HG03469 (cell line): ENCODE measurements at regions not wholly inside any gene's neighbourhood (a gene's known extent, or its start where the extent isn't known, plus 50 kb on each side); places are given as distances from the start of the nearest gene placed in this dataset.
"Not testable (repeated sequence)": the region's sequence is repeated elsewhere in the genome, so short reads cannot be mapped to it uniquely, and the experiment has no call there.

Experiments used
- ATAC-seq: cut with Tn5 transposase; IDR thresholded peaks from one replicate; pipeline ENCODE4 v1.9.1; 2021; ENCODE audit warnings: mild to moderate bottlenecking, moderate library complexity, moderate number of reproducible peaks; ENCODE audit not compliant: unreplicated experiment

DNA sequence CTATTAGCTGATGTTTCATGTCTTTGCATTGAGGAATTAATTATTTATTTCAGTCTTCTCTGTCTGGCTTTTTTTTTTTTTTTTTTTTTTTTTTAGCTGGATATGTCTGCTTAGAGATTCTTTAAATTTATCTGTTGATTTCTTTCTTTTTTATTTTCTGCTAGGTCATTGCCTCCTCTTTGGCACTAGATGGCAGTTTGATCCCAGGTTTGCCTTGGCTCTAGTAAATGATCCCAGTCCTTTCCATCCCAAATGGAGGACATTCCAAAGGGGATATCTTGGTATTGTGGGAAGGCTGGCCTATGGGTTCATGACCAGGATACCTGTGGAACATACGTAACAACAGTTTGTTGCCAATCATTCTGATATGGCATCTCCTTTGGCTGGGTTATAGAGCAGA is 339.5 kb upstream of the GCFC2 start:
- ATAC-seq: no peak

GRCh38 chr2:76044701-76045100 is 334.0 kb upstream of the GCFC2 start:
- no peak for ATAC-seq

GRCh38 chr2:76039505-76039904 is 328.8 kb upstream of the GCFC2 start:
- ATAC-seq: no peak

- no peak for ATAC-seq
Measured at GRCh38 chr2:76027761-76028160, 317.0 kb upstream of the GCFC2 start.

GRCh38 chr2:76019128-76019527 is 308.4 kb upstream of the GCFC2 start:
- no peak for ATAC-seq

GRCh38 chr2:76009484-76009883 is 298.8 kb upstream of the GCFC2 start:
- no peak for ATAC-seq

- peak; percentile 39 for ATAC-seq
Measured at GRCh38 chr2:76008001-76008702, 297.4 kb upstream of the GCFC2 start.

DNA sequence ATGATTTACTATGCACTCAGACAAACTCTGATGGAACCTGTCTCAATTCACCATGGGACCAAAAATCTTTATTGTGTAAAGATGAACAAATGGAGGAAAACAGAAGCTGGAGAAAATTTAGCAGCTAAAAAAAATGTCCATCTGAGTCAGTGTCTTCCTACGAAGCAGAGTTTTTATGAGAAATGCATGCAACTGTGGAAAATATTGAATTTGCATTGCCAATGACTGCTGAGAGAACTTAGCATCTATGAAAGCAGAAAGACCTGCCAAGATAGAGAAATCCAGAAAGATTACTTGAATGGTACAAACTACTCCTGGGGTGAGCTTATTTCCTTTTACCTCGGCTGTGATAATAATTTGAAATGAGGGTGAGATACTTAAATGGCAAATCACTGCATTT is 289.7 kb upstream of the GCFC2 start:
- no peak for ATAC-seq

DNA sequence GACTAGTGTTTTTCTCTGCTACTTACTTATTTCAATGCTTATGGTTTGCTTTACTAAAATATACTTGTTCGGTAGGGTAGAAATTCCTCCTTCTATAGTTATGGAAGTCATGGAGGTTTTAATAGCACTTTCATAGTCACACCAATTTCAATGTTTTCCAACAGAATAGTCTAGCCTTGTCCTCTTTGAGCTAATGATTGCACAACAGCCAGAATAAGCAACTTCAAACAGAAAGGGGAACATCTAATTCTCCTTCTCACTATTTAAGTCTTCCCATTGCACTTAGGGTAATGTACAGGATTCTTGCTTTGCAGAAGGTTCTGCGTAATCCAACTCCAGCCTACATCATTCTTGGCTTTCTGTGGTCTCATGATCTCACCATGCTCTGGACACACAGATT is 287.7 kb upstream of the GCFC2 start:
- ATAC-seq: no peak

DNA sequence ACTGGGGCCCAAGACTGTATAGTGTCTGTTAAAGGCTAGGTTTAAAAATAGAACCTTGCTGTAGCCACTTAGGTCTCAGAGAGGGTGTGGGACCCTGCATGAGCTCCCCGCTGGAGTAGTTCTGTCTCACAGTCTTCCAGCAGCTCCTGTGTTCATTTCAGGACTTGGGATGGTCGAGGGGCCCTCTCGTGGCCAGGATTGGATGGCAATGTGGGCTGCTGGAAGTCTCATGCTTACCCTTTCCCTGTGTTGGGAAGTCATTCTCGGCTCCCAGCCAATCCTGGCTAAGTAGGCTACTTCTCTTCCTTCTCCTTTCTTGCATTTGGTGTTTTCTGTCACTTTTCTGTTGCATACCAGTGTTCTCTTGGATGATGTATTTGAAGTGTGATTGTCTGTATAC is 284.0 kb upstream of the GCFC2 start:
- no peak for ATAC-seq

GRCh38 chr2:75988622-75989021 is 277.9 kb upstream of the GCFC2 start:
- ATAC-seq: not testable (repeated sequence)

GRCh38 chr2:75986617-75987016 is 275.9 kb upstream of the GCFC2 start:
- ATAC-seq: no peak

GRCh38 chr2:75982719-75983118 is 272.0 kb upstream of the GCFC2 start:
- no peak for ATAC-seq

GRCh38 chr2:75964646-75965045 is 253.9 kb upstream of the GCFC2 start:
- no peak for ATAC-seq

DNA sequence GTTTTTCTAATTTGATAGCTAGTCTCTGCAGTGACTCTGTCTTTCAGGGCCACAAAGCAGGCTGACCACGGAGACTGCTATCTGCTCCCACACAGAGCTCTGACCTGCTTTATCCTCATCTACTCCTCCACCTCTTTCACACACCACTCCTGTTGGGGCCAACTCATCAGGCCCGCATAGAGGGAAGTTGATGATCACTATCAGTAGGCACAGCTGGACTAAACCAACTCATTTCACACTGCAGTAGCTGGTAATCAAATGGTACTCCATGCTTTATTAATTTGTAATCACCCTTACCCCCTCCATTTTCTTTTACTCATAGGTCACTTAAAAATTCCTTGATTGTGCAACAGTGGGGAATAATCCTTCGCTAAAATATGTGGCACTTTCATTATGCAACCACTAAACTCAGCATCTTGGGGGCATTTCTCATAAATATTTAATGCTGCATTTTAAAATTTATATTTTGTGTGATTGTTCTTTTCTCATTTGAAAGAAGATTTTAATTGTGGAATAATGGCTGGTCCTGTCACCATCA is 249.8 kb upstream of the GCFC2 start:
- no peak for ATAC-seq

DNA sequence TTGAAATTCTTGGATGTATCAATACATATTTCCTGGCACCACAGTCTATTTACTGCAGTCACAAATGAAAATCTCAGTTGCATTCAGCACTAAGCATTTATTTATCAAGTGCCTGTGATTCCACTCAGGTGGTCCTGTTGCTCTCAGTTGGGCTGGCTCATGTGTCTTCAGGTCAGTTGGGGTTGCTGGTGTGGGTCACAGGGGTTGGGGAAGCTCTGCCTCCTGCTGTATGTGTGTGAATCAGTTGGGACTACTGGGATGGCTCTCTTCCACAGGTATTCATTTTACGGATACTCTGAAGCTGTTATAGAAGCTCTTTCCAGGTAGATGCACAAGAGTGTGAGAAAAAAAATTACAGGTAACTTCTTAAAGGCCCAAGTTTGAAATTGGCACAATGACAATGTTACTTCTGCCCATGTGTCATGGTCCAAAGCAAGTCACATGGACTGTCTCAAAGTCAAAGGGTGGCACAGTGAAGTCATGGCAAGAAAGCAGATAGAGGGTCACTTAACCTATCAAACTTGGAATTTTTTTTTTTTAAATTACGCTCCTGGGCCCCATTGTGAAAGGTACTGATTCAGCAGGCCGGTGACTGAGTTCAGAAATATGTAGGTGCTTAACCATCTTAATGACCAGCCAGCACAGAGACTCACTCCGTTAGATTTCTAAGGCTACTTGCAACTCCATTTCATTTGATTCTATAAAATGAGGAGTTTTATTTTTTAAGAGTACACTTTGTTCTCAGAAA is 249.2 kb upstream of the GCFC2 start:
- ATAC-seq: no peak

GRCh38 chr2:75954761-75955160 is 244.0 kb upstream of the GCFC2 start:
- ATAC-seq: no peak

DNA sequence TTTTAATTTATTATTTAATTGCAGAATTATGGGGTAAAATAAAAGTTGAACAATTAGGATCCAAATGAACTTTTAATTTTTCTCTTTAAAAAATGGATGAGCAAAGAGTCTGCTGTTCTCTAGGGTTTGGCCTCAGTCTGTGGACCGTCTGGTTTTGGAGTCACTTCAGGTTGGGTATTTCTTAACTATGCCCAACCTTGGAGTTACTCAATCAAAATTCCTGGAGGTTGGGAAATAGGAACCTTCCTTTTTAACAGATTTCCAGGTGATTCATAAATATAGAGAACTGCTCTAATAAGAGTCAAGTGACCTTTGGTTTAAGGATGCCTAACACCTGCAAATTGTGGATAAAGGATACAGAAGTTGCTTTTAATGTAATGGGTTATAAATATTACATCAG is 241.5 kb upstream of the GCFC2 start:
- ATAC-seq: no peak

- ATAC-seq: no peak
Measured at GRCh38 chr2:75949385-75950030, 238.8 kb upstream of the GCFC2 start.

DNA sequence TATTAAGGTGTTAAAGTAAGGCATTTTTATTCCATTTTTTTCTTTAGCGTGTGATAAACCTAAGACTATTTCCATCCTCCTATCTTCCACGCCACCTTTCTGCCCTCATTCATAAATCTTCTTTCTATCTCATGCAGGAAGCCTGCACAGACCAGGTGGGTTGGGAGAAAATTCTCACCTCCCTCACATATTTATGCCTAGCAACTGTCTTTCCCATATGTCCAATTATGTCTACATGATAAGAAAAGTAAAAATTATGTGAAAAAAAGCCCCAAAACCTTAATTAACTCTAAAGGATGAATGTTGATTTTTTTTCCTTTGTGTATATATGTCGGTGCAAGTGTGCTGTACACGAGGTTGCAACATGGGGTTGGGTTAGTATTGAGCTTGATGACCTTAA is 225.6 kb upstream of the GCFC2 start:
- no peak for ATAC-seq

GRCh38 chr2:75932996-75933395 is 222.3 kb upstream of the GCFC2 start:
- ATAC-seq: no peak

DNA sequence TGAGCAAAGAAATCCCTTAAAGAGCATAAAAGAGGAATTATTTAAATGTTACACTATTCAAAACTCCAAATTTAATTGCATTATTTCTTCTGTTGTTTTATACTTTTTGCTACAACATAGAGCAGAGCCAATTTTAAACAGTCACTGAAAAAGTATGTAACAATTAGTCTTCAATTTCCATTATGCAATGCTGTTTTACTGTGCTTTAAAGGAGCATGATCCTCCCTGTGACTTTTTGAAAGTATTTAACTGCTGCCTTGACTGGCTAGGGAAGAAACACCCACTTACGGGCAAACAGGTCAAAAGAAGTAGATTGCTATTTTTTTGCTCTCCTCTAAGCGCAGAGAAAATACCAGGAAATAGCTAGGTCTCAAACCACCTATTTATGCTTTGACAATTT is 217.4 kb upstream of the GCFC2 start:
- no peak for ATAC-seq
